ENCODE measurements at regions not wholly inside any gene's neighbourhood (a gene's known extent, or its start where the extent isn't known, plus 50 kb on each side); places are given as distances from the start of the nearest gene placed in this dataset.
"Not testable (repeated sequence)": the region's sequence is repeated elsewhere in the genome, so short reads cannot be mapped to it uniquely, and the experiment has no call there.

- ATAC-seq (no peak), DNase-seq (ENCODE audit: low spot score) (no peak)
- intact Hi-C loops (cut with DNase I) = no loop called here
Observed at GRCh38 chr6:76677017-76677416, 604.6 kb upstream of the IMPG1 start.

GRCh38 chr6:76671751-76672150, 599.3 kb upstream of the IMPG1 start:
- no peak for ATAC-seq
- no peak for DNase-seq (ENCODE audit: low spot score)

GRCh38 chr6:76644231-76644630, 571.8 kb upstream of the IMPG1 start:
- intact Hi-C loops (cut with DNase I) = no loop called here
- no peak for ATAC-seq

More at GRCh38 chr6:76671751-76672150, 599.3 kb upstream of the IMPG1 start:
- intact Hi-C loops (cut with DNase I) = no loop called here

GRCh38 chr6:76639941-76640340, 567.5 kb upstream of the IMPG1 start:
- no peak for ATAC-seq
- no peak for DNase-seq (ENCODE audit: low spot score)
- intact Hi-C loops (cut with DNase I) = no loop called here

More at GRCh38 chr6:76644231-76644630, 571.8 kb upstream of the IMPG1 start:
- DNase-seq (ENCODE audit: low spot score) = no peak

- intact Hi-C loops (cut with DNase I) = no loop called here
- ATAC-seq = no peak
Observed at GRCh38 chr6:76634695-76635094, 562.2 kb upstream of the IMPG1 start.

GRCh38 chr6:76633259-76633658, 560.8 kb upstream of the IMPG1 start:
- DNase-seq (ENCODE audit: low spot score) (no peak), ATAC-seq (peak; percentile 39)
- intact Hi-C loops (cut with DNase I) = no loop called here

More at GRCh38 chr6:76634695-76635094, 562.2 kb upstream of the IMPG1 start:
- no peak for DNase-seq (ENCODE audit: low spot score)

- ATAC-seq (peak; percentile 20), DNase-seq (ENCODE audit: low spot score) (no peak)
- intact Hi-C loops (cut with DNase I) = no loop called here
Observed at GRCh38 chr6:76631622-76632021, 559.2 kb upstream of the IMPG1 start.

- no peak for DNase-seq (ENCODE audit: low spot score)
- intact Hi-C loops (cut with DNase I) = no loop called here
- ATAC-seq = no peak
Observed at GRCh38 chr6:76615395-76615794, 542.9 kb upstream of the IMPG1 start.

GRCh38 chr6:76612954-76613353, 540.5 kb upstream of the IMPG1 start:
- no peak for DNase-seq (ENCODE audit: low spot score)
- ATAC-seq = no peak
- intact Hi-C loops (cut with DNase I) = no loop called here

- intact Hi-C loops (cut with DNase I) = no loop called here
- ATAC-seq = no peak
Observed at GRCh38 chr6:76609160-76609559, 536.7 kb upstream of the IMPG1 start.

GRCh38 chr6:76594109-76594508, 521.6 kb upstream of the IMPG1 start:
- ATAC-seq (no peak), DNase-seq (ENCODE audit: low spot score) (no peak)
- intact Hi-C loops (cut with DNase I) = no loop called here

More at GRCh38 chr6:76609160-76609559, 536.7 kb upstream of the IMPG1 start:
- DNase-seq (ENCODE audit: low spot score) = no peak

GRCh38 chr6:76593668-76594067, 521.2 kb upstream of the IMPG1 start:
- ATAC-seq = no peak
- DNase-seq (ENCODE audit: low spot score) = no peak
- intact Hi-C loops (cut with DNase I) = no loop called here

GRCh38 chr6:76592566-76592965, 520.1 kb upstream of the IMPG1 start:
- ATAC-seq (no peak), DNase-seq (ENCODE audit: low spot score) (no peak)
- intact Hi-C loops (cut with DNase I) = no loop called here

GRCh38 chr6:76587271-76587670, 514.8 kb upstream of the IMPG1 start:
- intact Hi-C loops (cut with DNase I) = no loop called here
- DNase-seq (ENCODE audit: low spot score) (no peak), ATAC-seq (no peak)

GRCh38 chr6:76584121-76584520, 511.7 kb upstream of the IMPG1 start:
- ATAC-seq (no peak), DNase-seq (ENCODE audit: low spot score) (no peak)
- intact Hi-C loops (cut with DNase I) = no loop called here

- ATAC-seq (no peak), DNase-seq (ENCODE audit: low spot score) (no peak)
- intact Hi-C loops (cut with DNase I) = no loop called here
Observed at GRCh38 chr6:76578746-76579145, 506.3 kb upstream of the IMPG1 start.

GRCh38 chr6:76574746-76575145, 502.3 kb upstream of the IMPG1 start:
- DNase-seq (ENCODE audit: low spot score) = no peak
- ATAC-seq = no peak
- intact Hi-C loops (cut with DNase I) = no loop called here

- DNase-seq (ENCODE audit: low spot score) = no peak
- intact Hi-C loops (cut with DNase I) = no loop called here
- no peak for ATAC-seq
Observed at GRCh38 chr6:76565932-76566331, 493.5 kb upstream of the IMPG1 start.

- DNase-seq (ENCODE audit: low spot score); intact Hi-C loops (cut with DNase I); ATAC-seq: not testable (repeated sequence)
Observed at GRCh38 chr6:76562371-76562770, 489.9 kb upstream of the IMPG1 start.

- DNase-seq (ENCODE audit: low spot score); intact Hi-C loops (cut with DNase I); ATAC-seq: not testable (repeated sequence)
Observed at GRCh38 chr6:76560851-76561755, 488.6 kb upstream of the IMPG1 start.

- DNase-seq (ENCODE audit: low spot score) (no peak), ATAC-seq (no peak)
- intact Hi-C loops (cut with DNase I) = no loop called here
Observed at GRCh38 chr6:76553256-76553655, 480.8 kb upstream of the IMPG1 start.

Data from sciatic nerve (tissue), 2 donors.